Trophoblast cell (in vitro differentiated cells and primary cell): ENCODE measurements at regions not wholly inside any gene's neighbourhood (a gene's known extent, or its start where the extent isn't known, plus 50 kb on each side); places are given as distances from the start of the nearest gene placed in this dataset.

Source experiments
- DNase-seq, 2 donors: peaks; one replicate each; pipeline ENCODE4 v3.0.0-alpha.2; 2016
- H2AFZ ChIP-seq: 2 replicates; pipeline ENCODE4 v1.6.1; 2013; ENCODE audit warnings: low read length, moderate library complexity, mild to moderate bottlenecking; ENCODE audit not compliant: insufficient read depth, poor library complexity
- H2AK5ac ChIP-seq: 2 replicates; pipeline ENCODE4 v1.6.1; 2013; ENCODE audit warnings: mild to moderate bottlenecking, low read length
- H2BK120ac ChIP-seq: 2 replicates; pipeline ENCODE4 v1.6.1; 2013; ENCODE audit warnings: low read length, mild to moderate bottlenecking, moderate library complexity; ENCODE audit not compliant: insufficient read depth, poor library complexity
- H2BK12ac ChIP-seq: 2 replicates; pipeline ENCODE4 v1.6.1; 2013; ENCODE audit warnings: mild to moderate bottlenecking, low read length, moderate library complexity
- H2BK5ac ChIP-seq: 2 replicates; pipeline ENCODE4 v1.6.1; 2013; ENCODE audit warnings: low read length, low read depth, moderate library complexity, mild to moderate bottlenecking; ENCODE audit not compliant: poor library complexity
- H3K14ac ChIP-seq: 2 replicates; pipeline ENCODE4 v1.6.1; 2013; ENCODE audit warnings: mild to moderate bottlenecking, low read length
- H3K18ac ChIP-seq: 2 replicates; pipeline ENCODE4 v1.6.1; 2013; ENCODE audit warnings: mild to moderate bottlenecking, low read length
- H3K23ac ChIP-seq: 2 replicates; pipeline ENCODE4 v1.6.1; 2013; ENCODE audit warnings: low read length
- H3K27ac ChIP-seq: 2 replicates; pipeline ENCODE4 v1.5.1; 2013; ENCODE audit warnings: low read depth, mild to moderate bottlenecking, inconsistent platforms, low read length, moderate library complexity
- H3K27me3 ChIP-seq: 2 replicates; pipeline ENCODE4 v1.6.1; 2013; ENCODE audit warnings: inconsistent platforms, mild to moderate bottlenecking, low read length, moderate library complexity; ENCODE audit not compliant: insufficient read depth
- H3K36me3 ChIP-seq, 2 experiments: 1 replicate in 1 of 2; 2 replicates in 1 of 2; pipeline ENCODE4 v1.6.1; 2013; ENCODE audit warnings: low read length in 2 of 2, mild to moderate bottlenecking in 2 of 2, moderate library complexity in 1 of 2; ENCODE audit not compliant: insufficient read depth in 2 of 2, control insufficient read depth in 1 of 2
- H3K4ac ChIP-seq: 2 replicates; pipeline ENCODE4 v1.6.1; 2013; ENCODE audit warnings: low read depth, mild to moderate bottlenecking, low read length, moderate library complexity
- H3K4me1 ChIP-seq, 2 experiments: 1 replicate in 1 of 2; 2 replicates in 1 of 2; pipeline ENCODE4 v1.6.1; 2013; ENCODE audit warnings: low read length in 2 of 2, mild to moderate bottlenecking in 2 of 2, moderate library complexity in 1 of 2; ENCODE audit not compliant: insufficient read depth in 2 of 2, control insufficient read depth in 1 of 2
- H3K4me2 ChIP-seq: 2 replicates; pipeline ENCODE4 v1.6.1; 2013; ENCODE audit warnings: inconsistent platforms, mild to moderate bottlenecking, low read length, moderate library complexity
- H3K4me3 ChIP-seq: 2 replicates; pipeline ENCODE4 v1.5.1; 2013; ENCODE audit warnings: mild to moderate bottlenecking, low read depth, low read length, inconsistent platforms
- H3K79me1 ChIP-seq: one replicate; pipeline ENCODE4 v1.6.1; 2013; ENCODE audit warnings: low read length
- H3K79me2 ChIP-seq: 2 replicates; pipeline ENCODE4 v1.6.1; 2013; ENCODE audit warnings: low read length, mild to moderate bottlenecking; ENCODE audit not compliant: control insufficient read depth, insufficient read depth, poor library complexity
- H3K9ac ChIP-seq: 2 replicates; pipeline ENCODE4 v1.6.1; 2013; ENCODE audit warnings: mild to moderate bottlenecking, low read length
- H3K9me3 ChIP-seq: 2 replicates; pipeline ENCODE4 v1.6.1; 2013; ENCODE audit warnings: low read depth, mild to moderate bottlenecking, control low read depth, inconsistent platforms, low read length; ENCODE audit not compliant: insufficient read depth
- H4K12ac ChIP-seq: 2 replicates; pipeline ENCODE4 v1.6.1; 2013; ENCODE audit warnings: low read depth, mild to moderate bottlenecking, low read length, moderate library complexity
- H4K8ac ChIP-seq: 2 replicates; pipeline ENCODE4 v1.6.1; 2013; ENCODE audit warnings: low read depth, mild to moderate bottlenecking, low read length, moderate library complexity
- H4K91ac ChIP-seq: one replicate; pipeline ENCODE4 v1.6.1; 2013; ENCODE audit warnings: low read depth, mild to moderate bottlenecking, low read length, moderate library complexity
- WGBS: extraction: QIAGEN DNeasy Blood & Tissue Kit; methylation state at CpG from one replicate; pipeline ENCODE4 v1.1.7; 2013; ENCODE audit warnings: missing lambda C conversion rate; ENCODE audit not compliant: insufficient read length, insufficient coverage; ENCODE audit errors: extremely low coverage; 5-methylcytosine and 5-hydroxymethylcytosine counted together

DNA sequence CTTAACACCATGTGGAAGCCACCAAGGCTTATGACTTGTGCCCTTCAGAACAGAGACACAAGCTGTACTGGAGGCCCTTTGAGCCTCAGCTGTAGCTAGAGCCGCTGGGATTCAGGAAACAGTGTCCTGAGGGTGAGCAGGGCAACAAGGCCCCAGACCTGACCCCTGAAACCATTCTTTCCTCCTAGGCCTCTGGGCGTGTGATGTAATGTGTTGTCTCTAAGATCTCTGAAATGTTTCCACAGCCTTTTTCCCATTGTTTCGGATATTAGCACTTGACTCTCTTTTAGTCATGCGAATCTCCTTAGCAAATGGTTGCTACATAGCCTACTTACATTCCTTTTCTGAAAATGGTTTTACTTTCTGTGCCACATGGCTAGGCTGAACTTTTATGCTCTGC, 114.9 kb downstream of the CD8B2 start:
- no peak overlapping the region for H4K12ac ChIP-seq
- no peak overlapping the region for H4K8ac ChIP-seq
- no peaks in the 10 kb centered on the region for H3K27me3 ChIP-seq
- H3K79me2 ChIP-seq = no peaks in the 10 kb centered on the region
- H3K79me1 ChIP-seq = no peaks in the 10 kb centered on the region
- H2BK12ac ChIP-seq = no peak overlapping the region
- no peaks in the 10 kb centered on the region for H3K4me1 ChIP-seq
- H3K27ac ChIP-seq = no peak overlapping the region
- no peak overlapping the region for H3K23ac ChIP-seq
- H3K9ac ChIP-seq = no peak overlapping the region
- DNase-seq = peak; percentile 93 to 97
- H3K14ac ChIP-seq = no peak overlapping the region
- H3K4me2 ChIP-seq = no peak overlapping the region
- no peak overlapping the region for H3K18ac ChIP-seq
- no peak overlapping the region for H2BK120ac ChIP-seq
- H3K4ac ChIP-seq = no peak overlapping the region
- no peak overlapping the region for H2AK5ac ChIP-seq
- no peak overlapping the region for H2AFZ ChIP-seq
- no peak overlapping the region for H3K4me3 ChIP-seq
- WGBS = no CpG with 5 or more reads among the region's 4 CpGs
- no peaks in the 10 kb centered on the region for H3K36me3 ChIP-seq
- H4K91ac ChIP-seq = no peak overlapping the region
- H2BK5ac ChIP-seq = no peak overlapping the region
- H3K9me3 ChIP-seq = no peaks in the 10 kb centered on the region

DNA sequence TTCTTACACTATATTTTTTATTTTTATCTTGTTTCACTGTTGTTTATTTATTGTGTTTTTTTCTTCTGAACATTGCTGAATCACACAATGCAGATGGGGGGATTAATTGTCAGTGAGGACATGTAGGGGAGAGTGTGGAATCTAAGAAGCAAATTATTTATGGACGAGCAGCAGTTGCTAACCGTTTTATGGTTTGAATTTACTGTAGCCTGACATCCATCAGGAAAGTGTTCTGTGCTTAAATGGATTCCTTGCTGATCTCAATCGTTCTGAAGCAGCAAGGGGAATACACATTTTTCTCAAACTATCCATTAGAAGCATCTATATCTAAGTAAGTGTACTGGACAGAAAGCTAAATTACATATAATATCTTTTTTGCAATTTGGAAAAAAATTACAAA, 119.5 kb downstream of the CD8B2 start:
- Histone ChIP-seq H3K18ac (no peak overlapping the region), H3K9ac (no peak overlapping the region), H3K36me3 (no peaks in the 10 kb centered on the region), H3K27ac (no peak overlapping the region), H2BK5ac (no peak overlapping the region), H3K4me3 (no peak overlapping the region), H2BK12ac (no peak overlapping the region), H4K8ac (no peak overlapping the region), H3K9me3 (no peaks in the 10 kb centered on the region), H2BK120ac (no peak overlapping the region), H3K27me3 (no peaks in the 10 kb centered on the region), H3K14ac (no peak overlapping the region), H3K4ac (no peak overlapping the region), H3K79me2 (no peaks in the 10 kb centered on the region), H2AK5ac (no peak overlapping the region), H2AFZ (no peak overlapping the region), H3K4me2 (no peak overlapping the region), H3K4me1 (no peaks in the 10 kb centered on the region), H3K23ac (no peak overlapping the region), H4K12ac (no peak overlapping the region), H3K79me1 (no peaks in the 10 kb centered on the region), H4K91ac (no peak overlapping the region)
- no CpG with 5 or more reads among the region's 3 CpGs for whole genome bisulfite sequencing
- no peak for DNase-seq

DNA sequence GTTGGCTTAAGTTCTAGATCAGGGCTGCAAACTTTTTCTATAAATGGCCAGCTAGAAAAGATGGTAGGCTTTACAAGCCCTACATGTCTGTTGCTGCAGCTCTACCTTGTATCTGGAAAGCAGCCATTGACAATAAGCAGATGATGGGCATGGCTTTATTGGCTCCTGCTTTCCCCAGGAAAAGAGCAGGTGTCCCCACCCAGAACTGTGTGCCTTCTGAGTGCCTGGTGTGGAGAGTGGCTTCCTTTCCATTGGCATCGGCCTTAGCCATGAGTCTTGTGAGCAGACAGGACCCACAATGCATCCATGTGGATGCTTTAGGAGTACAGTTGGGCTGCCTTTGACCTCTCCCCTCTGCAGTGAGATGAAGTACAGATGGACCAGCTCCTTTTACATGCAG, 120.2 kb downstream of the CD8B2 start:
- Histone ChIP-seq H3K14ac (no peak overlapping the region), H3K9me3 (no peaks in the 10 kb centered on the region), H3K27ac (no peak overlapping the region), H3K36me3 (no peaks in the 10 kb centered on the region), H2BK12ac (no peak overlapping the region), H2BK5ac (no peak overlapping the region), H2BK120ac (no peak overlapping the region), H3K4ac (no peak overlapping the region), H4K8ac (no peak overlapping the region), H3K9ac (no peak overlapping the region), H3K4me2 (no peak overlapping the region), H3K23ac (no peak overlapping the region), H3K18ac (no peak overlapping the region), H3K27me3 (no peaks in the 10 kb centered on the region), H2AFZ (no peak overlapping the region), H3K4me1 (peaks cover 0 to 2% of the 10 kb centered on the region in 2 experiments), H4K12ac (no peak overlapping the region), H3K79me1 (no peaks in the 10 kb centered on the region), H4K91ac (no peak overlapping the region), H3K79me2 (no peaks in the 10 kb centered on the region), H2AK5ac (no peak overlapping the region), H3K4me3 (no peak overlapping the region)
- no peak for DNase-seq
- no CpG with 5 or more reads among the region's 1 CpG for WGBS

DNA sequence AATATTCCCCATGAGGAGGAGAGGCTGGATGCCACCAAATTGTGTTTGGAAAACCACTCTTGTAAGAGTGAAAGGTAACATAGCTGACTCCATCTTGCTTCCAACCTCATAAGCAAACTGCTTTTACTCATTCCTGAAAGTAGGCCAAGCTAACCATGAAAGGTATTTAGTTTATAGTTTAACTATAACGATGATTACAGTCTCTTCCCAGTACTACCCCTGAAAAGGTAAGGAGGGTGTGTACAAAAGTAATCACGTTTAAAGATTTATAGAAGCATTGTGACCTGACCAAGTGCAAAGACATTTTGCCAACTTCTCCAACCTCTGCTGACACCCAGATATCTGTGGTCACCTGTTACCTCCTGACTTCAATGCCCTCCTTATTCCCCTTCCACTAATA, 122.6 kb downstream of the CD8B2 start:
- H3K4ac ChIP-seq = no peak overlapping the region
- H3K36me3 ChIP-seq = no peaks in the 10 kb centered on the region
- peaks cover 0 to 2% of the 10 kb centered on the region in 2 experiments for H3K4me1 ChIP-seq
- no peaks in the 10 kb centered on the region for H3K27me3 ChIP-seq
- no peak overlapping the region for H2BK12ac ChIP-seq
- H4K91ac ChIP-seq = no peak overlapping the region
- WGBS = no CpG with 5 or more reads among the region's 2 CpGs
- no peak overlapping the region for H3K4me2 ChIP-seq
- H3K9me3 ChIP-seq = peaks cover 3% of the 10 kb centered on the region
- H4K12ac ChIP-seq = no peak overlapping the region
- no peak overlapping the region for H3K18ac ChIP-seq
- no peak overlapping the region for H3K4me3 ChIP-seq
- H4K8ac ChIP-seq = no peak overlapping the region
- H3K14ac ChIP-seq = no peak overlapping the region
- H3K79me1 ChIP-seq = no peaks in the 10 kb centered on the region
- no peak overlapping the region for H2BK120ac ChIP-seq
- H2AFZ ChIP-seq = no peak overlapping the region
- no peak overlapping the region for H2AK5ac ChIP-seq
- H3K79me2 ChIP-seq = no peaks in the 10 kb centered on the region
- no peak overlapping the region for H3K9ac ChIP-seq
- H2BK5ac ChIP-seq = no peak overlapping the region
- no peak for DNase-seq
- H3K27ac ChIP-seq = no peak overlapping the region
- H3K23ac ChIP-seq = no peak overlapping the region
